B cell (primary cell): ENCODE measurements at regions not wholly inside any gene's neighbourhood (a gene's known extent, or its start where the extent isn't known, plus 50 kb on each side); places are given as distances from the start of the nearest gene placed in this dataset.

Experiments
- ATAC-seq: fragments of 200-7000 bp; cut with Tn5 transposase; one replicate; pipeline ENCODE4 v1.10.0; 2021; ENCODE audit warnings: low read depth, mild to moderate bottlenecking, moderate number of reproducible peaks, moderate library complexity
- CTCF ChIA-PET: fragments of 350-600 bp; sonication (Branson Sonifier 250); formaldehyde crosslinking; loops from one replicate; lab custom pipeline; 2021; ENCODE audit warnings: antibody characterized with exemption, inconsistent platforms; lab: Charles Lee
- POLR2A ChIA-PET: fragments of 350-600 bp; sonication (Branson Sonifier 250); formaldehyde crosslinking; loops from one replicate; lab custom pipeline; 2021; ENCODE audit warnings: antibody characterized with exemption; lab: Charles Lee
- DNase-seq: peaks from one replicate; pipeline ENCODE4 v3.0.0; 2013
- H2AFZ ChIP-seq: 2 replicates; pipeline ENCODE4 v1.6.1; 2012; ENCODE audit warnings: mild to moderate bottlenecking, low read depth, low read length; ENCODE audit not compliant: insufficient read depth, poor library complexity, severe bottlenecking
- H3K27ac ChIP-seq, 2 donors: 1 replicate in 1 of 2; 2 replicates in 1 of 2; pipeline ENCODE4 v1.5.1; 2012 to 2013; ENCODE audit warnings: low read length in 2 of 2, mild to moderate bottlenecking in 2 of 2, moderate library complexity in 1 of 2
- H3K27me3 ChIP-seq, 4 experiments: fragments of 200-600 bp in 1 of 4; sonication (generic) in 1 of 4; replicated peaks in 1 of 4; 1 replicate in 2 of 4; 2 replicates in 2 of 4; pipeline versions ENCODE4 v1.6.1 to v1.7.0; 2013 to 2016; ENCODE audit warnings: low read length in 3 of 4, mild to moderate bottlenecking in 2 of 4, mixed read lengths in 1 of 4, moderate library complexity in 1 of 4; ENCODE audit not compliant: insufficient read depth in 4 of 4, control insufficient read depth in 3 of 4; ENCODE audit errors: control extremely low read depth in 1 of 4
- H3K36me3 ChIP-seq, 2 experiments: replicated peaks in 1 of 2; 1 replicate in 1 of 2; 2 replicates in 1 of 2; pipeline versions ENCODE4 v1.6.1 to v1.7.1; 2013; ENCODE audit warnings: low read length in 1 of 2; ENCODE audit not compliant: insufficient read depth in 2 of 2, control insufficient read depth in 1 of 2; ENCODE audit errors: control extremely low read depth in 1 of 2, extremely low read depth in 1 of 2
- H3K4me1 ChIP-seq, 2 donors: fragments of 200-600 bp in 1 of 2; sonication (generic) in 1 of 2; 1 replicate in 1 of 2; 2 replicates in 1 of 2; pipeline versions ENCODE4 v1.5.1 to v1.6.1; 2013 to 2017; ENCODE audit warnings: low read length in 2 of 2; ENCODE audit not compliant: control insufficient read depth in 2 of 2, insufficient read depth in 2 of 2
- H3K4me2 ChIP-seq: replicated peaks from 2 replicates; pipeline ENCODE3; 2012; ENCODE audit warnings: mild to moderate bottlenecking, low read depth, low read length; ENCODE audit not compliant: poor library complexity, severe bottlenecking
- H3K4me3 ChIP-seq, 5 experiments: fragments of 200-600 bp in 1 of 5; sonication (generic) in 1 of 5; 1 replicate in 3 of 5; 2 replicates in 2 of 5; pipeline versions ENCODE4 v1.5.1 to v1.7.0; 2011 to 2016; ENCODE audit warnings: low read length in 4 of 5, mild to moderate bottlenecking in 4 of 5, low read depth in 2 of 5, control low read depth in 1 of 5, moderate library complexity in 1 of 5; ENCODE audit not compliant: insufficient read depth in 1 of 5; ENCODE audit errors: control extremely low read depth in 1 of 5, extremely low read depth in 1 of 5
- H3K79me2 ChIP-seq: fragments of 200-600 bp; sonication (generic); one replicate; pipeline ENCODE4 v1.6.0; 2016; ENCODE audit warnings: low read length; ENCODE audit not compliant: control insufficient read depth, insufficient read depth
- H3K9ac ChIP-seq: fragments of 200-600 bp; sonication (generic); 2 replicates; pipeline ENCODE4 v1.6.1; 2017; ENCODE audit warnings: mild to moderate bottlenecking, low read length, moderate library complexity
- H3K9me3 ChIP-seq, 3 donors: one replicate each; pipeline versions ENCODE4 v1.6.1 to v1.7.1; 2013; ENCODE audit warnings: low read length in 2 of 3; ENCODE audit not compliant: control insufficient read depth in 2 of 3, insufficient read depth in 1 of 3; ENCODE audit errors: control extremely low read depth in 1 of 3
- H4K20me1 ChIP-seq: 2 replicates; pipeline ENCODE4 v1.6.0; 2012; ENCODE audit warnings: mild to moderate bottlenecking, low read length; ENCODE audit not compliant: insufficient read depth, control insufficient read depth, poor library complexity, severe bottlenecking
- H3K27ac Mint-ChIP-seq: one replicate; pipeline ENCODE4 v1.8.0; 2021; ENCODE audit warnings: mixed read lengths
- H3K27me3 Mint-ChIP-seq: one replicate; pipeline ENCODE4 v1.8.0; 2021; ENCODE audit warnings: mixed read lengths
- H3K4me1 Mint-ChIP-seq: one replicate; pipeline ENCODE4 v1.8.0; 2021; ENCODE audit warnings: mixed read lengths
- H3K4me3 Mint-ChIP-seq: one replicate; pipeline ENCODE4 v1.8.0; 2021; ENCODE audit warnings: mixed read lengths
- H3K9me3 Mint-ChIP-seq: one replicate; pipeline ENCODE4 v1.8.0; 2022; ENCODE audit warnings: mixed read lengths; ENCODE audit not compliant: insufficient read depth
- CTCF ChIP-seq: fragments of 200-600 bp; IDR thresholded peaks from one replicate; pipeline ENCODE4 v1.8.0; 2022; ENCODE audit warnings: antibody characterized with exemption, mild to moderate bottlenecking
- EZH2 ChIP-seq: IDR thresholded peaks from 2 replicates; pipeline ENCODE4 v1.6.1; 2012; ENCODE audit warnings: borderline replicate concordance, low read depth, mild to moderate bottlenecking, moderate library complexity, low read length; ENCODE audit not compliant: insufficient read depth, poor library complexity, severe bottlenecking
- WGBS: methylation state at CpG from one replicate; pipeline ENCODE4 v1.1.5; 2013; ENCODE audit warnings: missing lambda C conversion rate; ENCODE audit not compliant: insufficient coverage; 5-methylcytosine and 5-hydroxymethylcytosine counted together
- intact Hi-C: fragments of 100-400 bp; cut with micrococcal nuclease; formaldehyde crosslinking; loops from one replicate; pipeline ENCODE4 v1.10.0; 2022

GRCh38 chr2:109712123-109712449 is 82.0 kb upstream of the RGPD5 start:
- Histone ChIP-seq H3K27ac (no peak overlapping the region), H3K4me2 (no peak overlapping the region), H3K27me3 (no peaks in the 10 kb centered on the region), H2AFZ (no peak overlapping the region), H3K79me2 (no peaks in the 10 kb centered on the region), H3K9me3 (no peaks in the 10 kb centered on the region), H3K9ac (no peak overlapping the region), H3K4me1 (no peaks in the 10 kb centered on the region), H4K20me1 (no peaks in the 10 kb centered on the region), H3K4me3 (no peak overlapping the region), H3K36me3 (no peaks in the 10 kb centered on the region)
- intact Hi-C loops = no loop called here
- no peaks in the 10 kb centered on the region for H3K4me1 Mint-ChIP-seq
- TF ChIP-seq CTCF (no peak), EZH2 (no peak)
- POLR2A ChIA-PET = no interaction called here
- no peak for ATAC-seq
- WGBS = 90% methylated on average over 2 of the region's 2 CpGs
- no peaks in the 10 kb centered on the region for H3K9me3 Mint-ChIP-seq
- CTCF ChIA-PET = no interaction called here
- H3K27ac Mint-ChIP-seq = no peak overlapping the region
- no peak overlapping the region for H3K4me3 Mint-ChIP-seq
- DNase-seq = no peak
- no peaks in the 10 kb centered on the region for H3K27me3 Mint-ChIP-seq

- Histone ChIP-seq H3K27ac (no peak overlapping the region), H2AFZ (no peak overlapping the region), H3K27me3 (no peaks in the 10 kb centered on the region), H3K9me3 (no peaks in the 10 kb centered on the region), H3K4me3 (no peak overlapping the region), H3K9ac (no peak overlapping the region), H3K4me1 (no peaks in the 10 kb centered on the region), H3K4me2 (no peak overlapping the region), H3K36me3 (no peaks in the 10 kb centered on the region), H3K79me2 (no peaks in the 10 kb centered on the region), H4K20me1 (no peaks in the 10 kb centered on the region)
- Mint-ChIP-seq H3K4me3 (no peak overlapping the region), H3K27ac (no peak overlapping the region), H3K27me3 (no peaks in the 10 kb centered on the region), H3K9me3 (no peaks in the 10 kb centered on the region), H3K4me1 (no peaks in the 10 kb centered on the region)
- intact Hi-C loops = no loop called here
- DNase-seq (no peak), ATAC-seq (no peak)
- ChIA-PET POLR2A (no interaction called here), CTCF (no interaction called here)
- no CpG with 5 or more reads among the region's 5 CpGs for WGBS
- TF ChIP-seq CTCF (no peak), EZH2 (no peak)
These were observed 81.4 kb upstream of the RGPD5 start for GRCh38 chr2:109712746-109713145.
